GM19351 (cell line): ENCODE measurements at regions not wholly inside any gene's neighbourhood (a gene's known extent, or its start where the extent isn't known, plus 50 kb on each side); places are given as distances from the start of the nearest gene placed in this dataset.
A peak's percentile ranks its signal among the peaks of the same experiment; 100 is the strongest.
"Not testable (repeated sequence)": the region's sequence is repeated elsewhere in the genome, so short reads cannot be mapped to it uniquely, and the experiment has no call there.

Source experiments
- ATAC-seq: cut with Tn5 transposase; IDR thresholded peaks from one replicate; pipeline ENCODE4 v1.9.1; 2021; ENCODE audit warnings: mild to moderate bottlenecking, moderate library complexity; ENCODE audit not compliant: unreplicated experiment

- ATAC-seq, result no peak
Measured at GRCh38 chr6:134442073-134442472, 124.2 kb upstream of the SGK1 start.

DNA sequence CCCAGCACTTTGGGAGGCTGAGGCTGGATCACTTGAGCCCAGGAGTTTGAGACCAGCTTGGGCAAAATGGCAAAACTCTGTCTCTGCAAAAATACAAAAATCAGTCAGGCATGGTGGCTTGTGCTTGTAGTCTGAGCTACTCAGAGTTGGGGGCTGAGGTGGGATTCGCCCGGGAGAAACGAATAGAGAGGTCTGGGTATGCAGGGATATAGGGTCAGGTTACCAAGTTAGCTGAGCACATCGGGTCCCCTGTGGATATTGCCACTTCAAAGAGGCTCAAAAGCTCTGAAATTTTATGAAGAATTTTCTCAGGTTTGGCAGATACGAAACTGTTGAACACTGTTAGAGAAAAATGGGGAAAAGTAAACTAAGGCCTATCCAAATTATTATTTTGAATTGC lies 120.9 kb upstream of the SGK1 start:
- no peak for ATAC-seq

DNA sequence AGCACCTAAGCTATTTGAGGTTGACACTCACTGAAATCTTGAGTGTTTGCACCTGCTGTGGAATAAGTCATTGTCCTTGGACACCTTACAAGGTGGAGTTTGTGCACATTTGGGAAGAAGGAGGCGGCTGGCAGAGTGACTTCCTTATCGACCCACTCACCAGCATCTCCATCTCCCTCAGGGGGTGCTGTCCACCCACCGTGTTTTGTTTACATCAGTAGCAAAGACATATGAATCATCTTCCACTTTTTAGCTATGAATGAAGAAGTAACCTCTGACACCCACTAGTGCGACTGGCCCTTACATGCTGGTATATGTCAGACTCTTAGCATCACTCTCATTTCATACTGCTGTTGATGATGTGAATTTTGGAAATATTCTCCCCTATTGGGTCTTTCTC lies 119.5 kb upstream of the SGK1 start:
- peak; percentile 56 for ATAC-seq

DNA sequence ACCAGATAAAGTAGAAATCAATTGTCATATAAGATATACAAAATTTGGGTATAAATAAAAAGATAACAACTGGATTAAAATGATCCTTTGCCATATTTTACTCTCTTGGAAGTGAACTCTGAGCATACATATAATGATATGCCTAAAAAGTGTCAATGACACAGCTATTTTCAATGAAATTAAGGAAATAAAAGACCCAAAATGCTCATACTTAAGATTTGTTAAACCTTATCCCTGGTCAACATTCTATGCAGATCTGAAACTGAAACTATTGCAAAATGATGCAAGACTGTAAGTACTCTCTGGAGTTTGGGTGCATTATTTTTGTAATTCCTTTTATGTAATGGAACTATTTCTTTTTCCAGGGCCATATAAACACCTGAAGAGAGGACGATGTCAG lies 119.0 kb upstream of the SGK1 start:
- peak; percentile 17 for ATAC-seq

DNA sequence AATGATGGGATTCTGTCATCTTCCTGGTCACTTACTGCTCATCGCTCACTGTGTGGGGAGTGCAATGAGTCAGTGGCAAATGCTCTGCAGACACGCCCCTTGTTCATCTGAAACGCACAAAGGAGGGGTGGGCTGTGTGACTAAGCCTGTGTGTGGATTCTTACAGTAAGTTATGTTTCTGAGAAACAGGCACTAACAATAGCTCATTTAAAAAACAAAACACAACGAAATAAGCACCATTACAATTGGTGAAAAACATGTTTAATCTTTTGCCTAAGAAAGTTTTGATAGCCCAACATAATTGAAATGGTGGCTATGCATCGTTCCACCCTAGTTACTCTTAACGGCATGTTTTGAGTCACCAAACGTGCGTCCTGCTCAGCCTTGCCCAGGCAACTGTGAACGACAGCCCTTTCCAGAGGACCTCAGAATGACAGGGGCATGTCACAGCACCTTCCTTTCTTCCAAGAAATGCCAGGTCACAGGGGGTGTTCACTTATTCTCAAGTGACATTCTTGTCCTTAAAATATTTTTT lies 118.4 kb upstream of the SGK1 start:
- peak; percentile 89 for ATAC-seq

DNA sequence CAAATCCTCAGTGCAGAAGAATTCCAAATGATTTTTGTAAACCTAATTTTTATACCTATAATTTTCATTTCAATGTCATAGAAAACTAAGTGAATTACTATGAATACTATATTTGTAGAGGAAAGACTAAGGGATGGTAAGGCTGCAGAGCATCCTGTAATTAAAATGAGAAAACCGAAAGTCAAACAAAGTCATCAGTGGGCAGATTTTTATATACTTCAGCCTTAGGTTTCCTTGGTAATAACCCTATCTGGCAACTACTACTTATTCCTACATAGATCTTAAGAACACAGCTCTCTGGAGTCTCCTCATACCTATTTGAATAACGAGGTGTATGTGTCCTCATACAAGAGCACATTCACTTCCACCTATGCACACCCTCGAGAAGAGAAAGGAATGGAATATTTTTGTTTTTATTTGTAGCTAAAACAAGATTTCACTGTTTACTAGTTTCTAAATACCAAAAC lies 117.9 kb upstream of the SGK1 start:
- ATAC-seq, result peak; percentile 16

DNA sequence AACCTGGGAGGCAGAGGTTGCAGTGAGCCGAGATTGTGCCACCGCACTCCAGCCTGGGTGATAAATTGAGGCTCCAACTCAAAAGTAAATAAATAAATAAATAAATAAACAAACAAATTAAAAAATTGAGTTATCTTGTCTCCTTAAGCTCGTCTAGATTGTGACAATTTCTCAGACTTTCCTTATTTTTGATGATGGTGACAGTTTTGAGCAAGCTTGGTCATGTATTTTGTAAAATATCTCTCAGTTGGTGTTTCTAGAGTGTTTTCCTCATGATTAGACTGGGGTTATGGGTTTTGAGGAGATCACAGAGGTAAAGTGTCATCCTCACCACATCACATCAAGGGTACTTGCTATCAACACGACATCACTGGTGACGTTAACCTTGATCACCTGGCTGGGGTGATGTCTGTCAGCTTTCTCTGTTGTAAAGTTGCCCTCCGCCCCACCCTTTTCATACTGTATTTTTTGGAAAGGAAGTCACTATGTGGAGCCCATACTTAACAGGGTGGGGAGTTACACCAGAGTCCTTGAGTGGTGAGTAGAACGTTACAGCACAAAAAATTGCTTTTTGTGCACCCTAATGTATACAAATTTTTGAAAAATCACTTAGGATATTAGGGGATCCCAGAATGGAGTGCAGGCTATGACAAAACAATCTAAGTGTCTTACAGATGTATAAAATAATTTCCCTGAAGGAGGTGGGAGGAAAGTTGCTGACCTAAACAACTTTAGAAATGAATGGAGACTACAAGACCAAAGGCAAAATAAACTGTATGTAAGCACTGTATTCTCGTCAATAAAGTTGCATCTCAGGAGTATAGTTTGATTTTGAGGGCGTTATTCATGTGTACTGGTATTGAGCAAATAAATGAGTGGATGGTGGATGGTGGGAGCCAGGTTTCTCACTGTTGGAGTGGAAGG lies 116.4 kb upstream of the SGK1 start:
- no peak for ATAC-seq

DNA sequence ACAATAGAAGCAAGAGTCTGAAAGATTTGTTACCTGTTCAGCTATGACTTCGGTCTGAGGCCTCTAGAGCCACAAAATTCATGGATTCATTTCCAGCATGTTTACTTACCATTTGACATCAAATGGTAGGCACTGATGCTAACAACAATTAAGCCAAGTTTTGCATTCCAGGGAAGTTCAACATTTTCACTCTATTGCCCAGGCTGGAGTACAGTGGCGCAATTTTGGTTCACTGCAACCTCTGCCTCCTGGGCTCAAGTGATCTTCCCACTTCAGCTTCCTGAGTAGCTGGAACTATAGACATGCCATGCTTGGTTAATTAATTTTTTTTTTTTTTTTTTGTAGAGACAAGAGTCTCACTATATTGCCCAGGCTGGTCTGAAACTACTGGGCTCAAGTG lies 114.1 kb upstream of the SGK1 start:
- ATAC-seq, result no peak

DNA sequence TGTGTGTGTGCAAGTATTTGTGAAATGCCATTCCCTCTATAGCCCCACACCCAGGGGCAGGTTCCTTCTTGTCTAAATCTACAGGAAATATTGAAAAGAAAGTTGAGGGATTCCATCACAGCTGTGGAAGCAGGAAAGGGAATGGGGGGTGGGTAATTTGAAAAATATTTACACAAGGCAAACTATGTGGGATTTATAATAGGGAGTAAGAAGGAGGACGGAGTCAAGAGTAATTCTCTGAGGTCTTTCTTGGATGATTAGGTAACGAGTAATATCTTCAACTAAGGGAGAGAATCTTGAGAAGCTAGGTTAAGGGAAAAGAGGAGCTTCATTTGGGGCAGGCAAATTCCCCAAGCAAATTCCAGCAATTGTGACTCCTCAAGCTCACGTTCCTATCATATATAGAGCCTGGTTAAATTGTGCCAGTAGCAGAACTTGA lies 113.5 kb upstream of the SGK1 start:
- no peak for ATAC-seq

- no peak for ATAC-seq
Measured at GRCh38 chr6:134429861-134430380, 112.0 kb upstream of the SGK1 start.

GRCh38 chr6:134427721-134428120 lies 109.8 kb upstream of the SGK1 start:
- ATAC-seq, result no peak

GRCh38 chr6:134426623-134427022 lies 108.7 kb upstream of the SGK1 start:
- no peak for ATAC-seq

DNA sequence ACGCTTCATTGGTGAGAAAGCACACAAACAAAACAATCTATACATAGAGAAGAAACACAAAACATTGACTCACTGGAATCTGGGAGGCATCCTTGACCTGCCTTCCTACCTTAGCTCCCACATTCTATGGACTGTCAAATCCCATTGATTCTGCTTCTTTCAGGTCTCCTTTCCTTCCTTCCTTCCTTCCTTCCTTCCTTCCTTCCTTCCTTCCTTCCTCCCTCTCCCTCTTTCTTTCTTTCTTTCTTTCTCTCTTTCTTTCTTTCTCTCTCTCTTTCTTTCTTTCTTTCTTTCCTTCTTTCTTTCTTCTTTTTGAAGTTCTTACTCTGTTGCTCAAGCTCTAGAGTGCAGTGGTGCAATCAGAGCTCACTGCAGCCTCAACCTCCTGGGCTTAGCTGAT lies 108.0 kb upstream of the SGK1 start:
- not testable (repeated sequence) for ATAC-seq

- ATAC-seq, result no peak
Measured at GRCh38 chr6:134425513-134425912, 107.6 kb upstream of the SGK1 start.

DNA sequence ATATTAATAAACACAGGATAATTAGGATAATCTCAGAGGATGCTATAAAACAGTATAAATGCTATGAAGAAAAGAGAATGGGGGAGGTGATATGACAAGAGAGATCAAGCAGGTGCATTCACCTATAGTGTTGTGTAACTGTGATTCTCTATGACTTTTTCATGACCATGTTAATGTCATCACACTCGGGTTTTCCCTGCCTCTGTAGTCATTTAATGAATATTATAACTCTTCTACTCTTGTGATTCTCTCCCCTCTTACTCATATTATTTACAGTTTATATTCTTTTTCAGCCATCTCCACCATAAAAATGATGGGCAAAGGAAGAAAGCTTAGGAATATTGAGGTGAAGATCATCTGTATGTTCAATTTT lies 106.9 kb upstream of the SGK1 start:
- no peak for ATAC-seq

GRCh38 chr6:134424165-134424797 lies 106.4 kb upstream of the SGK1 start:
- ATAC-seq, result no peak

- ATAC-seq, result peak; percentile 55
Measured at GRCh38 chr6:134422426-134423231, 104.7 kb upstream of the SGK1 start.

DNA sequence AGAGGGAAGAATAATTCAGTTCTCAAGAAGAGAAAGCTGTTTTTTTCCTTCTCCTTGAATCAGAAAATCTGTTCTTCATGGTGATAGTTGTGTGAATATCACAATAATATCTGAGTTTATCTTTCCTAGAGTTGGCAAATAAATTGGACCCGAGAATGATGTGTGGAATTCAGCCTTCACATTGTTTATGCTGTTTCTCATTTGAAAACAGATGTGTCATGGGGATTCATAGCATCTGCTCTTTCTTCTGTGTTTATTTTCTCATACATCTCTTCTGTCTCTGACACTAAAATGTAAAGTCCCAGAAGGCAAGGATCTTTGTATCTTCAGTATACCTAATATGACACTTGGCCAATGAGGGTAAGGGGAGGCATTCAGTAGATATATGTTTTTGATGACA lies 103.6 kb upstream of the SGK1 start:
- no peak for ATAC-seq

- no peak for ATAC-seq
Measured at GRCh38 chr6:134420614-134421181, 102.8 kb upstream of the SGK1 start.

- no peak for ATAC-seq
Measured at GRCh38 chr6:134419716-134420115, 101.8 kb upstream of the SGK1 start.
